ENCODE measurements at regions not wholly inside any gene's neighbourhood (a gene's known extent, or its start where the extent isn't known, plus 50 kb on each side); places are given as distances from the start of the nearest gene placed in this dataset.

DNA sequence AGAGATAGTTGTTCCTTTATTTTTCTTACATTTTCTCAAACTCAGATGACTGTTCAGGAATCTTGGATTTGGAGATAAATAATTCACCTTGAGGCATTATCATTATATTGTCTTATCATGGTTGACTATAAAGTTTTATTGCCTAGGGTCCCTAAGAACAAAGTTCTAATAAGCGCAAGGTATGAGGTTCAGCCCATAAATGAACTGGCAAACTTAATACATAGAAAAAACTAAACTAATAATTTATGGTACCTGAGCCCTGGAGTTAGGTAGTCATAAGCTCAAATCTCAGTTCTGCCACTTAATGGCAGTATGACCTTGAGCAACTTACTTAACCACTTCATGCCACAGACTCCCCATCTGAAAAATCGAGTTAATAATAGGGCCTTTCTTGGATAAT lies 334.0 kb upstream of the PBX1 start:
- DNase-seq (ENCODE audit: low spot score in 2 of 2) = no peak
- H3K4me3 ChIP-seq (ENCODE audit: low read depth, poor library complexity, severe bottlenecking) = no peak overlapping the region
- TF ChIP-seq, protein P1, sequence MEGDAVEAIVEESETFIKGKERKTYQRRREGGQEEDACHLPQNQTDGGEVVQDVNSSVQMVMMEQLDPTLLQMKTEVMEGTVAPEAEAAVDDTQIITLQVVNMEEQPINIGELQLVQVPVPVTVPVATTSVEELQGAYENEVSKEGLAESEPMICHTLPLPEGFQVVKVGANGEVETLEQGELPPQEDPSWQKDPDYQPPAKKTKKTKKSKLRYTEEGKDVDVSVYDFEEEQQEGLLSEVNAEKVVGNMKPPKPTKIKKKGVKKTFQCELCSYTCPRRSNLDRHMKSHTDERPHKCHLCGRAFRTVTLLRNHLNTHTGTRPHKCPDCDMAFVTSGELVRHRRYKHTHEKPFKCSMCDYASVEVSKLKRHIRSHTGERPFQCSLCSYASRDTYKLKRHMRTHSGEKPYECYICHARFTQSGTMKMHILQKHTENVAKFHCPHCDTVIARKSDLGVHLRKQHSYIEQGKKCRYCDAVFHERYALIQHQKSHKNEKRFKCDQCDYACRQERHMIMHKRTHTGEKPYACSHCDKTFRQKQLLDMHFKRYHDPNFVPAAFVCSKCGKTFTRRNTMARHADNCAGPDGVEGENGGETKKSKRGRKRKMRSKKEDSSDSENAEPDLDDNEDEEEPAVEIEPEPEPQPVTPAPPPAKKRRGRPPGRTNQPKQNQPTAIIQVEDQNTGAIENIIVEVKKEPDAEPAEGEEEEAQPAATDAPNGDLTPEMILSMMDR (IDR thresholded peaks at IDR 0.05) = no peak
- TF ChIP-seq POLR2A (IDR thresholded peaks at IDR 0.05) = no peak
- intact Hi-C loops (cut with DNase I; ENCODE audit: low total_unique reads) = no loop called here
- 85 to 87% methylated on average over 2 of the region's 2 CpGs for WGBS, 2 donors

DNA sequence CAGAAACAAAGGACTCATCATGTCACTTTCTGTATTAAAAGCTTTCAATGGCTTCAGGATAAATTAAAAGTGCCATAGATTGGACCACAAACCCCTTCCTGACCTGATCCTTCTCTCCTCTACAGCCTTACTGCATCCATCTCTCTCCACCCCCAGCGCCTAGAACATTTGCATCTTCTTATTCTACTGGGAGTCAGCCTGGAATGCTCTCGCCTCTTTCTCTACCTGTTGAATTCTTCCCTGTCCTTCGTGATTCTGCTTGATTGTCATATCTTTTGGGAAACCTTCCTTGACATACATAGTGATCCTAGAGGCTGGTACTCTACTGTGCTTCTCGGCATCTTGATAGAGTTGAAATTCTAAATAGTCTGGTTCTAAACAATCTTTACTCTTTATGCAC lies 332.0 kb upstream of the PBX1 start:
- no peak overlapping the region for H3K4me3 ChIP-seq (ENCODE audit: low read depth, poor library complexity, severe bottlenecking)
- intact Hi-C loops (cut with DNase I; ENCODE audit: low total_unique reads) = no loop called here
- TF ChIP-seq, protein P1 (IDR thresholded peaks at IDR 0.05) = no peak
- no peak for TF ChIP-seq POLR2A (IDR thresholded peaks at IDR 0.05)
- DNase-seq (ENCODE audit: low spot score in 2 of 2) = no peak
- WGBS, 2 donors = 91 to 92% methylated on average over 4 of the region's 4 CpGs

DNA sequence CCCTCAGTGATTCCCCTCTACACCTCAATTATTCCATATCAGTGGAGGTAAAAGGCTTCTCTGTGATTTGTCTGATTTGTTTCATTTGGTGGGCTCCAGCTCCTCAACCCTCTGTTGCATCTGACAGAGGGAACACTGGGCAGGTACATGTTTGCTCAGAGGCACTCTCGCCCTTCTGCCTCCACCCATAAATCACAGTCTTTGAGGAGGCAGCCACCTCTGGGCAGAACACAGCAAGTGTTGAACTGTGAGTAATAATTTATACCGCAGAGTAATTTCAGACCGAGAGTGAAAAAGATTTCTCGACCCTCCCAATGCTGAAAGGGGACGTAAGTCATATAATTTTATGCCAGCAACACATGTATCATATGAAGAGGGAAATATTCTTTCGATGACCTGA lies 330.1 kb upstream of the PBX1 start:
- intact Hi-C loops (cut with DNase I; ENCODE audit: low total_unique reads) = no loop called here
- 31 to 45% methylated on average over 6 of the region's 6 CpGs for WGBS, 2 donors

DNA sequence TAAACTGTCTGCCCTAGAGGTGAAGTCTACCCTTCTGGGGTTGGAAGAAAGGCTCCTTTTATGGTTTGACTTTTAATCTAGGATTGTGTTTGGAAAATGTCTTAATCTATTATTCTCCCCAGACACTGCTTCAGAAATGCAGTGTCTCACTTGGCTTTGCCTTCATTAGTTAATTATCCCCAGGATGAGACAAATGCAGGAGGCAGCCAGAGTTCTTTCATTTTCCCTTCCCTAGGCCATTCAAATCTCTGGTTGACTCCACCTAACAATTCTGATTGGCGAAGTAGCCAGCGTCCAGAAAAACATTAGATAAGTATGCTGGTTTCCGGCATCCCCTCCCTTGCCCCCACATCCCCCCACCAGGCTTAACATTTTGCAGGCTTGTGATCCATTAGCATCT lies 325.8 kb upstream of the PBX1 start:
- intact Hi-C loops (cut with DNase I; ENCODE audit: low total_unique reads) = no loop called here
- no peak for DNase-seq (ENCODE audit: low spot score in 2 of 2)
- TF ChIP-seq, protein P1 (IDR thresholded peaks at IDR 0.05) = no peak
- no peak for TF ChIP-seq POLR2A (IDR thresholded peaks at IDR 0.05)
- H3K4me3 ChIP-seq (ENCODE audit: low read depth, poor library complexity, severe bottlenecking) = no peak overlapping the region
- WGBS, 2 donors = 56 to 59% methylated on average over 3 of the region's 3 CpGs

More for the DNA sequence above, 330.1 kb upstream of the PBX1 start:
- DNase-seq (ENCODE audit: low spot score in 2 of 2) = no peak
- TF ChIP-seq, protein P1 (IDR thresholded peaks at IDR 0.05) = no peak
- no peak for TF ChIP-seq POLR2A (IDR thresholded peaks at IDR 0.05)
- H3K4me3 ChIP-seq (ENCODE audit: low read depth, poor library complexity, severe bottlenecking) = no peak overlapping the region

DNA sequence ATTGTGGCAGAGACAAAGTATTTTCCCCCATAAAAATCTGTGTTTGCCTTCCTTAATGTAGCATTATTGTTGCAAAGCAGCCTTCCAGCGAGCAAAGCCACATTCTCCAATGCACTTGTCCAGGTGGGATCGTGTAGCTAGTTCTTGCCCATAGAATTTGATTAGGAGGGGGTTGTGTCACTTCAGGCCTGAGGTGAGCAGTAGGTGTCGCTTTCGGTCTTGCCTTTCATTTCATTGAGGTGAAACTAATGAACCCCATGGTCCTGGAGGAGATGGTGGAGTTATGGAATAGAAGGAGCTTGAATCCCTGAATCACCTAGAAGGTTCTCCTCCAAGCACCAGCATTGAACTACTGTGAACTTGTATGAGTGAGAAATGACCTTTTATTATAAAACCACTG lies 318.9 kb upstream of the PBX1 start:
- 63 to 68% methylated on average over 4 of the region's 4 CpGs for WGBS, 2 donors
- DNase-seq (ENCODE audit: low spot score in 2 of 2) = no peak
- intact Hi-C loops (cut with DNase I; ENCODE audit: low total_unique reads) = no loop called here
- TF ChIP-seq, protein P1 (IDR thresholded peaks at IDR 0.05) = no peak
- no peak for TF ChIP-seq POLR2A (IDR thresholded peaks at IDR 0.05)
- no peak overlapping the region for H3K4me3 ChIP-seq (ENCODE audit: low read depth, poor library complexity, severe bottlenecking)

DNA sequence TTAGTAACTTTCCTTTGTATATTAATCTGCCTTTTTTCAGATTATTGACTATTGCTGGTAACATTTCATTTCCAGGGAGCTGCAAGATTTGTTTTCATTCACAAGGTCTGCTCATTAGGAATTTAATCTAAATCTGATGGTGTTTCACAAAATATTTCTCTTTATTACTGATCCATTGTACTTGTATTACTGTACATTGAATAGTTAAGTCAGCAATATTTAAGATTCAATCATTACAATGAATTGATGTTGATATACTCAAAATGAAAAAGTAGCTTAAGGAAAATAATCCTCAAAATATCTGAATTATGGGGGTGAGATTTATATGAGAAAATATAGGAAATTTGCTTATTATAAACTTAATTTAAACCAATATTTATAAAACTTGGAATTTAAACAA lies 308.6 kb upstream of the PBX1 start:
- no peak for TF ChIP-seq POLR2A (IDR thresholded peaks at IDR 0.05)
- TF ChIP-seq, protein P1 (IDR thresholded peaks at IDR 0.05) = no peak
- intact Hi-C loops (cut with DNase I; ENCODE audit: low total_unique reads) = no loop called here
- no peak for DNase-seq (ENCODE audit: low spot score in 2 of 2)
- H3K4me3 ChIP-seq (ENCODE audit: low read depth, poor library complexity, severe bottlenecking) = no peak overlapping the region
